ENCODE measurements at regions not wholly inside any gene's neighbourhood (a gene's known extent, or its start where the extent isn't known, plus 50 kb on each side); places are given as distances from the start of the nearest gene placed in this dataset.

GRCh38 chr5:52709167-52709925, 78.4 kb upstream of the ITGA1 start:
- TF ChIP-seq EZH2 (IDR thresholded peaks at IDR 0.05) (no peak), CTCF (IDR thresholded peaks at IDR 0.05) (no peak), EZH2phosphoT487 (IDR thresholded peaks at IDR 0.05) (no peak)

Measured in neural progenitor cell (in vitro differentiated cells).